ENCODE measurements at regions not wholly inside any gene's neighbourhood (a gene's known extent, or its start where the extent isn't known, plus 50 kb on each side); places are given as distances from the start of the nearest gene placed in this dataset.
"Not testable (repeated sequence)": the region's sequence is repeated elsewhere in the genome, so short reads cannot be mapped to it uniquely, and the experiment has no call there.

DNA sequence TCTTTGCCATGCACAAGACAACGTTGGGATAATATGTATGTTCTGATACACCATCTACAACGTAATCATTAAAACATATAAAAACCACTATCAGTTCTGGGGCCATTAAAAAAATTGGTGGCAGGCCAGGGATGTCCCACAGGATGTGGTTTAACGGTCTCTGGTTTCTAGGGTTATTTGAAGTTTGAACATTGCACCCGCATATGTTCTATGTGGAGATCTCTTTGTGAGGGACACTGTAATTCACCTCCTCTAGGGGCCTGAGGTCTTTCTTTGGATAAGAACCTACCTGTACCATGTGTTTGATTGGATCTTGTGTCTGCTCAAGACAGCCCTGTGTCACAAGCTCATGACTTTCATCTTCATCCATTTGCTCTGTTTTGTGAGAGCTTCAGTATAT, 73.2 kb downstream of the GGTLC2 start:
- DNase-seq, result no peak

- peak; percentile 5 to 11 for DNase-seq
Measured at GRCh38 chr22:22720201-22720723, 75.8 kb downstream of the GGTLC2 start.

DNA sequence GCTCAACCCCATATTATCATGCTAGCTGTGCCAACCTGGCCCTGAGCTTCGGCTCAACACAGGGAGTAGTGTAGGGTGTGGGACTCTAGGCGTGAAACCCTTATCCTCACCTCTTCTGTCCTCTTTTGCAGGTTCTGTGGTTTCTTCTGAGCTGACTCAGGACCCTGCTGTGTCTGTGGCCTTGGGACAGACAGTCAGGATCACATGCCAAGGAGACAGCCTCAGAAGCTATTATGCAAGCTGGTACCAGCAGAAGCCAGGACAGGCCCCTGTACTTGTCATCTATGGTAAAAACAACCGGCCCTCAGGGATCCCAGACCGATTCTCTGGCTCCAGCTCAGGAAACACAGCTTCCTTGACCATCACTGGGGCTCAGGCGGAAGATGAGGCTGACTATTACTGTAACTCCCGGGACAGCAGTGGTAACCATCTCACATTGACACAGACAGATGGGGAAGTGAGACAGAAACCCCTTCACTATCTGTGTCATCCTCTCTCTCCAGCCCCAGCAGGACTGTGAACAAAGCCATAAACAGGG, 76.4 kb downstream of the GGTLC2 start:
- no peak for DNase-seq

- DNase-seq, result no peak
Measured at GRCh38 chr22:22721681-22722354, 77.4 kb downstream of the GGTLC2 start.

DNA sequence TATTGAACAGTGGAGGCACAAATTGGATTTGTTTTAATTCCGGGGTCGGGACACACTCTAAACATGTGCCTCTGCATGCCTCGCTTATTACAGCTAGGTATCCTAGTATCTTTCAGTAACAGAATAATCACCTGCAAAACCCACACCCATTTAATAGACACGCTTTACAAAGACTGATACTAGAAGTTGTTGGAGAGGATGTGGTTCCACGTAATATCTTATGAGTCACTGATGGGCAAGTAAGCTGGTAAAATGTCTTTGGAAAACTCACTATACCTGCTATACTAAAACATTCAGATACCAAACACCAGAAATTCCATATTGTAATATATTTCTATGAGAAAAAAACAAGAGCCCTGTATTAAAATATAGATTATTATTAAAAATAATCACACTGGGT, 84.0 kb downstream of the GGTLC2 start:
- no peak for DNase-seq

GRCh38 chr22:22730655-22731373, 86.4 kb downstream of the GGTLC2 start:
- DNase-seq, result no peak

DNA sequence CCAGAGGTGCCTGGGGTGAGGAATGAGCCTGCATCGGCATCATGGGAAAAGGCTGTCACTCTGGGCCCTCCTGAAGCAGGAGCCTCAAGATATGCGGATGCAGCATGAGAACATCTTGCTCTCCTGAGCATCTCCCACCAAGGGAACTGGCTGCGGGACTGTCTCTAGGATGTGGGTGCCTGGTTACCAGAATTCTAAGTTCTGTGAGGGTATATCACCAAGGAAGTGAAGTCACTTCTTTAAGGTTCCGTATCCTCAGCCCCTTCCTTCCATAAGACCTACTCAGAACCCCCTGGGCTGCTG, 86.9 kb downstream of the GGTLC2 start:
- no peak for DNase-seq

DNA sequence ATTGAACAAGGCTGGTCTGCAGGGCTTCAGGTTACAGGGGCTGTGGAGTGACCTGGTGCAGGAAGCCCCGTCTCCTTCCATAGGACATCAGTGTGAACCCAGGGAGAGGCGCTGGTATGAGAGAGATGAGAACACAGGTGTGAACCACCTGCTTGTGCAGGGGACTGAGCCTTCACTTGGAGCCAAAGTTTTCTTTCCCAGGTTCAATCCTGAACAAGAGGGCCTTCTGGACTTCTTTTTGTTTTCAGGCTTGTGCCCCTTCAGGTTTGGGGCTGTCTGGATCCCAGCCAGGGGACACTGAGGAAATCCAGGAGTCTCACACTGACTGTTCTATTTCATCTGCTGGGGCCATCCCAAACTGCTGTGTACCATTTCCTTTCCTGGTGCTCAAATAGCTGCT, 88.6 kb downstream of the GGTLC2 start:
- DNase-seq, result not testable (repeated sequence)

DNA sequence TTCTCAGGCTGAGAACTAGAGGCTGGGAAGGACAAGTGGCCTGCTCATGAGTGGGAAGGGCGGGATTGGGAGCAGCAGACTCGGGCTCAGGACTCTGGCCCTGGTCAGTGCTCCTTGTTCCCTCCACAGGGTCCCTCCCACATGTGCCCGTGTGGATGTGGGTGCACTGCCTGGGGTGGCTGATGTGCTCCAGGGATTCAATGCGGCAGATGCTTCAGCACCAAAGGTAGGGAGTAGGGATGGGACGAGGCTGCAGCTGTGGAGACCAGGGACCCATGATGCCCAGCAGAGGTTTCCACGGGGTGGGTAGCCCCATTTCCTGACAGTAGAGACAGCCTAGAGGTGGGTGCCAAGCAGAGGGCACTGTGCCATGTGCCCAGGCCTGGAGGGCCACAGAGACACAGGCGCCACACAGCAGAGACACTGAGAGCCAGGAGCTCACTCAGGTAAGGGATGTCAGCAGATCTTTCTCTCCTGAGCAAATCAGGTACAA, 89.5 kb downstream of the GGTLC2 start:
- DNase-seq, result no peak

- DNase-seq, result not testable (repeated sequence)
Measured at GRCh38 chr22:22734395-22735272, 90.2 kb downstream of the GGTLC2 start.

DNA sequence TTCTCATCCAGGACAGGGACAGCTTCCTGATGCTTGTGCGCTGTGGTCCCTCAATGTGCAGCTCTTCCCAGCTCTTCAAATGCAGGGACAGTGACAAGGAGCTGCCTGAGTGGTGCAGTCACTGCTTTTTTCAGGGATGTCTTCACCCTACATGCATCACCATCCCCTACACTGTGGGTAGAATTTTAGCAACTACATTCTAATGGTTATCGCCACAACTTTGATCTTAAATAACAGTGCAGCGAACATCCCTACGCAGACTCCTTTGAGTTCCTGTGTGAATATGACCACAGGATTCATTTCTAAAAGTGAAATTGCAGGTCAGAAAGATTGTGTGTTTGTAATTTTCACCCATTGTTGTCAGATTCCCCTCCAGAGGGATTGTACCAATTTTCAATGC, 90.9 kb downstream of the GGTLC2 start:
- not testable (repeated sequence) for DNase-seq

DNA sequence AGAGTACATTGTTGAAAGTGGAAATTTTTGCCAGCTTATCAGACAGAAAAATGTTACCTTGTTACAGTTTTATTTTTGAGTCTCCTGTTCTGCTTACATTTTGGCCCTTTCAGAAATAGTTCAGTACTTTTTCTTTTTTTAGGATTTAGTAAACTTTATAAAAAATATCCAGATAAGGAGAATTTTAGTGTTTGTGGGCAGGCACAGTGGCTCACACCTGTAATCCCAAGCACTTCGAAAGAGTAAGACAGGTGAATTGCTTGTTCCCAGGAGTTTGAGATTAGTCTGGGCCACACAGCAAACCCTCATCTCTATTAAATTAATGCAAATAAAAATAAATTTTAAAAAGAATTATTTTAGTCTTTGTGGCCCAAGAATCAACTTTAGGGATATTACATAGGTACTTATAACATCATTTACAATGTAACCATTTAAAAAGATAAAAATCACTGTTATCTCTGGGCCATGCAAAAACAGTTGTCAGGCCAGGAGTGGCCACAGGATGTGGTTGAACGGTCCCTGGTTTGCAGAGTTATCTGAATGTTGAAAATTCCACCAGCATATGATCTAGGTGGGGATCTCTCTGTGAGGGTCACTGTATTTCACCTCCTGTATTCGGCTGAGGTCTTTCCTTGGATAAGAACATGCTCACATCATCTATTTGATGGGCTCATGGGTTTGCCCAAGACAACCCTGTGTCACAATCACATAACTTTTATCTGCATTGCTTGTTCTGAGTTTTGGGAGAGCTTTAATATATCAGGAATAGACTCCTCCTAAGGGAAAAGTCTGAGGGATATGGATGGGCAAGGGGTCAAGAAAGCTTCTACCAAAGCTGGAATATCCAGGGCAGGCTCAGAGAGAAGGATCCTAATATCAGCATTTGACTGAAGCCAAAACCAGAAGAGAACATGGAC, 91.5 kb downstream of the GGTLC2 start:
- DNase-seq, result no peak

GRCh38 chr22:22737590-22737989, 93.2 kb downstream of the GGTLC2 start:
- no peak for DNase-seq

GRCh38 chr22:22738959-22739585, 94.7 kb downstream of the GGTLC2 start:
- no peak for DNase-seq

DNA sequence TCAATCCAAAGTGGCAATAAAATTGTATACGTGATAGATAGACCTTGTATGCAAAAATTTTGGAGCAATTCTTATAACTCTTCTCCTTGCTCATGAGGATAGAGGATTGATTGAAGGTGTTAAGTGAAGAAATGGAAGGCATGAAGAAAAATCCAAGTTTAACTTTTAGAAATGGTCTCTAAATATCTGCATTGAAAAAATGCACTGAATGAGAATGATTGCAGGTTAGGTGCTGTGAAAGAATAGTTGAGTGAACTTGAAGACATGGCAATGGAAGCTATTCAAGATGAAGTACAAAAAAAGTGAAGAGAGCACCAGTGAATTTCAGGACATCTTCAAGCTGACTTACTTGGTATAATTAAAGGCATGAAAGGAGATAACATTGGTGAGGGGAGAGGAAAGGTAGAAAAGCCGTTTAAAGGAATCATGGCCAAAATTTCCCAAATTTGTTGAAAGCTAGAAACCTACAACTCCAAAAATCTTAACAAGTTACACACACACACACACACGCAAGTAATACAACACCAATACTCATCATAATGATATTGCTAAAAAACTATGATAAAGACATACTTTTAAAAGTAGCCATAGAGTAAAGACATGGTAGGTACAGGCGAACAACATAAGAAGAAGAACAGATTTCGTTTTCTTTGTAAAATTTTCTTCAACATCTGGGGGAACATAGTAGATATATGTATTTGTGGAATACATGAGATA, 96.3 kb downstream of the GGTLC2 start:
- no peak for DNase-seq

GRCh38 chr22:22741843-22742242, 97.4 kb downstream of the GGTLC2 start:
- DNase-seq, result no peak

DNA sequence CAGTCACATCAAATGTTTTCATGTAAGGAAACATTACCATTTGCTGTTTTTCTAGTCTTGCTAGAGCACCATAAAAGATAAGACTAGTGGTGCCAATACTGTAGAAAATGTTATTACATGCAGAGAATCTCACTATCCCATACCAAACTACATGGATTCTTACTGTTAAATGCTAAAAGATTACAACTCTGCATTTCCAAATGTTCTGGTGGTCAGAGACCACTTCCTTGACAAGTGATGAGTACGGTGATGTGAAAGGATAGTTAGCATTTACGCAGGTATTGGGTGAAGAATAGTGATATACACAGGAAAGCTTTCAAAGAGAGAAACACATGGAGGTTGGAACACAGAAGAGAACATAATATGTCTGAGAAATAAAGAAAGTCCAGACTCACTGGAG, 98.2 kb downstream of the GGTLC2 start:
- DNase-seq, result no peak

- DNase-seq, result no peak
Measured at GRCh38 chr22:22743128-22743760, 98.8 kb downstream of the GGTLC2 start.

DNA sequence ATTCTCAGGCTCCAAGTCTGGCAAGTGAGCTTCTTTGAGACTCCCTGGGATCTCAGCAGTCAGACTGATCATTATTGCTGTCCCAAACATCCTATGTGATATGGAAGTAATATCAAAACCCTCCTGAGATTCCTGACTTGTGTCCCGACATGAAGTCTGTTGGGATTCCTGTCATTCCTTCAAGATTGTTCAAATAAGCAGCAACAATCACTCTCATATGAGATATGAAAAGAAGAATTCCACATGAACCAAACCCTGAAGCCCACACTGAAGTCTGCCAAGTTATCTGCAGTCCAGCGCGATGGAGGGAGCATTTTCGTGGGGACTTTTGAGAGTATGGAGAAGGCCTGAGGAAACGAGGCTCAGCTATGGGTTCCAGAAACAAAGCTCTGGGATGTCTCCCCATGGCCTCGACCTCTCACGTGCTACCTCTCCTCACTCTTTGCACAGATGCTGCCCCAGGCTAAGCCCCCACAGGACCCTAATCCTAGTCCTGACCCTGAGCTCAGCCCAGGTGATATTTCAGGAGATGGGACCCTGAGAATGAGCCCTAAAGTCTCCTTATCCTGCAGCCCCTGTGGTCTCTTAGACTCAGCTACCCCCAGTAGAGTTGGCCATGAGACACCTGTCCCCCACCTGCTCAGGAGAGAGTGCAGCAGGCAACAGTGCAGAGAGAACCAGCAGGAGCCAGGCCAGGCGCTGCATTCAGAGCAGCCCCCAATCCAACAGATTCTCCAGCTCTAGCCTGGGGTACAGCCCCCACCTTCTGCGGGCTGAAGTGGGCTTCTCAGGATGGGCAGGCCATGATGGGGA, 100.2 kb downstream of the GGTLC2 start:
- no peak for DNase-seq

Measured in hippocampal formation (tissue), 2 donors.